ENCODE measurements at regions not wholly inside any gene's neighbourhood (a gene's known extent, or its start where the extent isn't known, plus 50 kb on each side); places are given as distances from the start of the nearest gene placed in this dataset.
"Not testable (repeated sequence)": the region's sequence is repeated elsewhere in the genome, so short reads cannot be mapped to it uniquely, and the experiment has no call there.

DNA sequence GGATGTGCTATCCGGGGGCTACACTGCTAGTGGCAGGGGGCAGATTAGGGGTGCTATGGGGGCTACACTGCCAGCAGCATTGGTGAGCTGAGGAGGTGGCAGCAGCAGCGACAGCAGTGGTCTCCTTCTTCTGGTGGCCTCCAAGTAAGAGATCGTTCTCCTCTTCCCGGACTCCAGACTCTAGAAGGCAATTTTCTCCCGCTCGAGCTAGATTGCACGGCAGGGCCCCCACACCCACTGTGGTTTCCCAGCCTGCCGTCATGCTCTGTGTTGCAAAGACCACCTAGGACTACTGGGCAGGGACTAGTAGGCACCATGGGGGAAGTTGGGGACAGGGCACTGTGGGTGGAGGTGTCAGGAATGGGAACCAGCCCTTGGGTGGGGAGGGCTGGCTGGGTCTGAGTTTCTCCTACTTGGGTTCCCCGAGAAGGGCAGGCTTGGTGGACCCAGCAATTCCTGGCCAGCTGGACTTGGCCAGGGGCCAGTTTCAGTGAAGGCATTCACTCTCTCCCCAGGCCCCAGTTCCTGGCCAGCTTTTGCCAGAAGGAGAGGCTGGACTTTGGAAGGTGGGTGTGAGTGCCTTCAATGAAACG, 203.4 kb upstream of the WSB1 start:
- TF ChIP-seq POLR2A (IDR thresholded peaks at IDR 0.05): not testable (repeated sequence)
- TF ChIP-seq, protein P1, sequence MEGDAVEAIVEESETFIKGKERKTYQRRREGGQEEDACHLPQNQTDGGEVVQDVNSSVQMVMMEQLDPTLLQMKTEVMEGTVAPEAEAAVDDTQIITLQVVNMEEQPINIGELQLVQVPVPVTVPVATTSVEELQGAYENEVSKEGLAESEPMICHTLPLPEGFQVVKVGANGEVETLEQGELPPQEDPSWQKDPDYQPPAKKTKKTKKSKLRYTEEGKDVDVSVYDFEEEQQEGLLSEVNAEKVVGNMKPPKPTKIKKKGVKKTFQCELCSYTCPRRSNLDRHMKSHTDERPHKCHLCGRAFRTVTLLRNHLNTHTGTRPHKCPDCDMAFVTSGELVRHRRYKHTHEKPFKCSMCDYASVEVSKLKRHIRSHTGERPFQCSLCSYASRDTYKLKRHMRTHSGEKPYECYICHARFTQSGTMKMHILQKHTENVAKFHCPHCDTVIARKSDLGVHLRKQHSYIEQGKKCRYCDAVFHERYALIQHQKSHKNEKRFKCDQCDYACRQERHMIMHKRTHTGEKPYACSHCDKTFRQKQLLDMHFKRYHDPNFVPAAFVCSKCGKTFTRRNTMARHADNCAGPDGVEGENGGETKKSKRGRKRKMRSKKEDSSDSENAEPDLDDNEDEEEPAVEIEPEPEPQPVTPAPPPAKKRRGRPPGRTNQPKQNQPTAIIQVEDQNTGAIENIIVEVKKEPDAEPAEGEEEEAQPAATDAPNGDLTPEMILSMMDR (IDR thresholded peaks at IDR 0.05): not testable (repeated sequence)

Data from ovary (tissue), 3 donors.